Activated naive CD8-positive, alpha-beta T cell treated with anti-CD3 and anti-CD28 coated beads, Interleukin-2, amount 50 U/mL, for 24 hours (primary cell): ENCODE measurements at regions not wholly inside any gene's neighbourhood (a gene's known extent, or its start where the extent isn't known, plus 50 kb on each side); places are given as distances from the start of the nearest gene placed in this dataset.

Experiments used
- ATAC-seq: fragments of 150-1000 bp; cut with Tn5 transposase; one replicate; pipeline ENCODE4 v1.10.0; 2021
- DNase-seq: peaks from one replicate; pipeline ENCODE4 v3.0.0; 2021
- H3K27ac Mint-ChIP-seq: one replicate; pipeline ENCODE4 v1.8.0; 2021; ENCODE audit warnings: mild to moderate bottlenecking, mixed read lengths
- H3K27me3 Mint-ChIP-seq: one replicate; pipeline ENCODE4 v1.8.0; 2021; ENCODE audit warnings: mixed read lengths
- H3K36me3 Mint-ChIP-seq: one replicate; pipeline ENCODE4 v1.8.0; 2021; ENCODE audit warnings: low read depth, mixed read lengths
- H3K4me1 Mint-ChIP-seq: one replicate; pipeline ENCODE4 v1.8.0; 2021; ENCODE audit warnings: mixed read lengths
- H3K4me3 Mint-ChIP-seq: one replicate; pipeline ENCODE4 v1.8.0; 2021; ENCODE audit warnings: mild to moderate bottlenecking, moderate library complexity, mixed read lengths
- H3K9me3 Mint-ChIP-seq: one replicate; pipeline ENCODE4 v1.8.0; 2021; ENCODE audit warnings: mixed read lengths

DNA sequence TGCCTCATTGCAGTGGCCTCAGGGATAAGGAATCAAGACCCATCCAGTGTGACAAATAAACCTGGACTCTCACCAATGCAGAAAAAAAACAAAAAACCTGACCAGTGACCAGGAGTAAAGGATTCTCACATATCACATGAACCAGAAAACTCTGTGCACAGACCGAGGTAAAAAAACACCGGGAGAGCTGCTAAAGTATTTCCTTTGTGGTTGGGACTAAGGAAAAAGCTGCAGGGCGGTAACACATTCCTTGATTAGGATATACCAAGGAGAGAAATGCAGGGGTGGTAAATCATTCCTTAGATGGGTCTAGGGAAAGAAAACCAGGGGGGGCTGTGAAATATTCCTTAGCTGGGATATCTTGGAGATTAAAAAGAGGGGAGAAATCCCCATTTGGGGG is 64.8 kb upstream of the ZNF85 start:
- ATAC-seq (no peak), DNase-seq (no peak)
- Mint-ChIP-seq H3K9me3 (peaks cover 72% of the 10 kb centered on the region), H3K36me3 (peaks cover 15% of the 10 kb centered on the region), H3K4me3 (no peak overlapping the region), H3K27ac (no peak overlapping the region), H3K4me1 (no peaks in the 10 kb centered on the region), H3K27me3 (peaks cover 2% of the 10 kb centered on the region)

DNA sequence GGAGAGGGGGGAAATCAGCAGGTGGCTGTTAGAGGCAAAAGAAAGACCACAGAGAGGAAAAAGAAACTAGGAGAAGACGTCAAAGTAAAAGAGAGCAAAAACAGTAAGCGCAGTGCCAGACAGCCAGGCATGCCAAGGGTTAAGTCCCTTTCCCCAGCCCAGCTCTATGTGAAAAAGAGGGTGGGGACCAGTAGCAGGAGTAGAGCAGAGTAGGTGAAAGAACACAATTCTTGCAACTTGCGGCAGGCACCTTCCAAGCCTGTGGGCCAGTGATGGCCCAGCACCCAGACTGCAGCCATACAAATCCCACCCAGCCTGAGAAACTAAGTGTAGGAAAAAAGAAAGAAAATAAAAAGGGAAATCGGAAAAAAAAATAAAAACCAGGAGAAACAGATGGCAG is 64.2 kb upstream of the ZNF85 start:
- Mint-ChIP-seq H3K4me3 (no peak overlapping the region), H3K4me1 (no peaks in the 10 kb centered on the region), H3K9me3 (peaks cover 66% of the 10 kb centered on the region), H3K27ac (no peak overlapping the region), H3K36me3 (peaks cover 8% of the 10 kb centered on the region), H3K27me3 (peaks cover 2% of the 10 kb centered on the region)
- no peak for DNase-seq
- no peak for ATAC-seq

DNA sequence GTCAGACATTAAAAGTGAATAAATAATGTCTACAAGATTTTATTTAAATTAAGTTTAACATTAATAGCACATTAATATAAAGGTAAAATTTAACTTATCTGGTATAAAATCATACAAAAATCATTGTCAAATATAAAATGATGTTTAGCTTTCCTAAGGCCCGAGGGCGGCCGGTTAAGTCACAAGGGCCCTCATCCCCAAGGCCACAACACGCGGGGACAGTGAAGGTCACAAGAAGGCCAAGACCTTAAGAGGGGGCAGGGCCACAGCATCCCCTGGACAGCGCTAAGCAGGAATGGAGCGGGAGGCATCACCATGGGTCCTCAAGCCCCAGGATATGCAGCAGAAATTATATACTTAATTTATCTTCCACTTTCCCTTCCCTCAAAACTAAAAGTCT is 62.7 kb upstream of the ZNF85 start:
- H3K9me3 Mint-ChIP-seq, result peaks cover 59% of the 10 kb centered on the region
- H3K27me3 Mint-ChIP-seq, result peaks cover 2% of the 10 kb centered on the region
- peaks cover 6% of the 10 kb centered on the region for H3K36me3 Mint-ChIP-seq
- no peak overlapping the region for H3K27ac Mint-ChIP-seq
- no peak for ATAC-seq
- H3K4me3 Mint-ChIP-seq, result no peak overlapping the region
- DNase-seq, result no peak
- H3K4me1 Mint-ChIP-seq, result no peaks in the 10 kb centered on the region

GRCh38 chr19:20863176-20863575 is 59.9 kb upstream of the ZNF85 start:
- DNase-seq, result no peak
- no peak for ATAC-seq
- H3K36me3 Mint-ChIP-seq, result peaks cover 1% of the 10 kb centered on the region
- peaks cover 58% of the 10 kb centered on the region for H3K9me3 Mint-ChIP-seq
- no peak overlapping the region for H3K4me3 Mint-ChIP-seq
- H3K27me3 Mint-ChIP-seq, result peaks cover 2% of the 10 kb centered on the region
- no peak overlapping the region for H3K27ac Mint-ChIP-seq
- no peaks in the 10 kb centered on the region for H3K4me1 Mint-ChIP-seq
